AG04449 (cell line): ENCODE measurements at regions not wholly inside any gene's neighbourhood (a gene's known extent, or its start where the extent isn't known, plus 50 kb on each side); places are given as distances from the start of the nearest gene placed in this dataset.

Experiments
- CTCF ChIA-PET: fragments of 350-600 bp; formaldehyde crosslinking; extraction: SDS; loops from one replicate; lab custom pipeline; 2021; ENCODE audit warnings: antibody characterized with exemption; lab: Yijun Ruan, JAX
- POLR2A ChIA-PET: fragments of 400-600, 350-600 bp; formaldehyde crosslinking; extraction: SDS; loops from one replicate; lab custom pipeline; 2020; ENCODE audit warnings: antibody characterized with exemption, inconsistent platforms; lab: Yijun Ruan, JAX
- DNase-seq: peaks from one replicate; pipeline ENCODE4 v3.0.0-alpha.2; 2010; ENCODE audit warnings: low read depth, low spot score
- H3K4me3 ChIP-seq: 2 replicates; pipeline ENCODE4 v1.5.1; 2011; ENCODE audit warnings: low read depth, mild to moderate bottlenecking, control low read depth, low read length
- CTCF ChIP-seq: IDR thresholded peaks from one replicate; pipeline ENCODE4 v1.5.1; 2011; ENCODE audit warnings: mild to moderate bottlenecking, moderate library complexity, low read length, control low read depth, inconsistent platforms; ENCODE audit not compliant: insufficient read depth; ENCODE audit errors: missing control alignments

- CTCF ChIA-PET, result no interaction called here
- no peak for DNase-seq
These were observed 153.5 kb upstream of the TRPC7 start for GRCh38 chr5:136518814-136519213.

GRCh38 chr5:136518174-136518573 lies 152.8 kb upstream of the TRPC7 start:
- ChIA-PET POLR2A (no interaction called here), CTCF (no interaction called here)
- TF ChIP-seq CTCF, result no peak

More at GRCh38 chr5:136518814-136519213, 153.5 kb upstream of the TRPC7 start:
- no peak for TF ChIP-seq CTCF
- POLR2A ChIA-PET, result no interaction called here
- H3K4me3 ChIP-seq, result no peak overlapping the region

GRCh38 chr5:136517755-136518154 lies 152.4 kb upstream of the TRPC7 start:
- DNase-seq, result no peak
- ChIA-PET CTCF (no interaction called here), POLR2A (no interaction called here)
- no peak for TF ChIP-seq CTCF
- H3K4me3 ChIP-seq, result no peak overlapping the region

More at GRCh38 chr5:136518174-136518573, 152.8 kb upstream of the TRPC7 start:
- H3K4me3 ChIP-seq, result no peak overlapping the region
- DNase-seq, result no peak

- POLR2A ChIA-PET, result no interaction called here
- no peak for DNase-seq
- H3K4me3 ChIP-seq, result no peak overlapping the region
- CTCF ChIA-PET, result no interaction called here
- TF ChIP-seq CTCF, result no peak
These were observed 151.3 kb upstream of the TRPC7 start for GRCh38 chr5:136516637-136517036.

- ChIA-PET CTCF (no interaction called here), POLR2A (no interaction called here)
These were observed 148.1 kb upstream of the TRPC7 start for GRCh38 chr5:136513430-136513829.

GRCh38 chr5:136511046-136511445 lies 145.7 kb upstream of the TRPC7 start:
- POLR2A ChIA-PET, result no interaction called here
- TF ChIP-seq CTCF, result no peak
- CTCF ChIA-PET, result interaction anchor here (1.6 kb wide), 1 partner anchor 29 kb away, joined by 3 read pairs; no protein-coding TSS in a partner anchor
- no peak for DNase-seq
- no peak overlapping the region for H3K4me3 ChIP-seq

More at GRCh38 chr5:136513430-136513829, 148.1 kb upstream of the TRPC7 start:
- no peak overlapping the region for H3K4me3 ChIP-seq
- DNase-seq, result no peak
- TF ChIP-seq CTCF, result no peak
